HG02973 (cell line): ENCODE measurements at regions not wholly inside any gene's neighbourhood (a gene's known extent, or its start where the extent isn't known, plus 50 kb on each side); places are given as distances from the start of the nearest gene placed in this dataset.
"Not testable (repeated sequence)": the region's sequence is repeated elsewhere in the genome, so short reads cannot be mapped to it uniquely, and the experiment has no call there.

Experiments used
- ATAC-seq: cut with Tn5 transposase; IDR thresholded peaks from one replicate; pipeline ENCODE4 v1.9.1; 2021; ENCODE audit warnings: moderate library complexity; ENCODE audit not compliant: unreplicated experiment

DNA sequence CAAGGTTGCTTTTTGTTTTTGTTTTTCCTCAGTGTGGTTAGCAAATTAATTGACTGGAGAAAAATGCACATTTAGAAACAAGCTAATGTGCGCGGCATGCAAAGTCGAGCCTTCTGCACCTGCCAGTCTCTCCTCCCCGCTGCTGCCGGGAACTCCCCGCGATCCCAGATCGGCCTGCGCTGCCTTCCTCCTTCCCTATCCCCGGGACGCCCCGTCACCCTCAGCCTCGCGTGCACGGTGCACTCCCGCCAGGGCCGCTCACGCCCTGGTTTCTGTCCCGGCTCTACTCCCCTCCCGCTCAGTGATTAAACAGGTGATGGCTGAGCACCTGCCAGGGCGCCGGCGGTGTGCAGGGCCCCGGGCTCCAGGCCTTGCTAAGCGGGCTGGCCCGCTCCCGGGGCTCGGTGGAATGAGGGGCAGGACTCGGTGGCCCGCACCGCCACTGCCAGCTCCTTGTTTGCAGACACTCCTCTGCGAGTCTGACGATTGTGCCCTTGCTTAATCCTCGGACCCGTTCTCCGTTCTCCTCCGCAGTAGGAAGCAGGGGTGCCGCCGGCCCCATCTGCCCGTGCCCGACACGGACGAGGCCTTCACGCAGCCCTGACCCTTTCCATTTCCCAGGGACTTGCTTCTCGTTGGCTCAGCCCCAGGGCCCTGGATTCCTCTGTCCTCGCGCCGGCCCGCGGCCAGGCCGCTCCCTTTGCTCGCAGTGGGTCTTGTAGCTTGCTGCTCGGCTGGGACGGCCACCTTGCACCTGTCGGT lies 143.4 kb downstream of the TRIML1 start:
- no peak for ATAC-seq

DNA sequence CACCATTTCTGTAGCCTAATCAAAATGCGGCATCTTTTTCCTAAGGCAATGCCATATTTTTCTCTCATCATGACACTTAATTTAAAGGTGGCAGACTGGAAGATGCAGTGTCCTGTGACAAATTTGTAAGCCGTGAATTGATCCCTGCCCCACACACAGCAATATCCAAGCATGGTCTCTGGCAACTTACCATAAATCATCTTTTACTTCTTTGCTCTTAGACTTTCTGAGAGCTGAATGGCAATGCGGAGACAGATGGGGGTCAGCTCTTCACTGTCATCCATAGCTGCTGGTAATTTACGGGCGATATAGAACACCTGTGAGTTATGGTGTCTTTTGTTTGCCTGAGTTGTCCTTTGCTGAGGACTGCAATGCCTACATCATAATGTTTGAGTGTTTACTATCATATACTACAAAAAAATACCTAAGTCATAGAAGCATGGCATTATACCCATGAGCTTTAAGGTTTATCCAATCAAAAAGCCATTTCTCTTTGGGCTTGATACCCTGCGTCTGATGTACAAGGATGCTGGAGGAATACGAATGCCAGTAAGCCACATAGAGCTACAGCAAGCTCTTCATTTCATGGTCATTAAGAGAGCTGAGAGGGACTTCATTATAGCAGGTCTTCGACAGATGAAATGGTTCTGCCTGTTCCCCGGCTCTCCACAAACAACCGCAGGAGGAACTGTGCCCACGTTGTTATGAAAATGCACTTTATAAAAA lies 148.1 kb downstream of the TRIML1 start:
- ATAC-seq, result no peak

GRCh38 chr4:188289531-188290125 lies 150.4 kb downstream of the TRIML1 start:
- ATAC-seq, result no peak

- ATAC-seq, result no peak
Measured at GRCh38 chr4:188295899-188296298, 156.7 kb downstream of the TRIML1 start.

DNA sequence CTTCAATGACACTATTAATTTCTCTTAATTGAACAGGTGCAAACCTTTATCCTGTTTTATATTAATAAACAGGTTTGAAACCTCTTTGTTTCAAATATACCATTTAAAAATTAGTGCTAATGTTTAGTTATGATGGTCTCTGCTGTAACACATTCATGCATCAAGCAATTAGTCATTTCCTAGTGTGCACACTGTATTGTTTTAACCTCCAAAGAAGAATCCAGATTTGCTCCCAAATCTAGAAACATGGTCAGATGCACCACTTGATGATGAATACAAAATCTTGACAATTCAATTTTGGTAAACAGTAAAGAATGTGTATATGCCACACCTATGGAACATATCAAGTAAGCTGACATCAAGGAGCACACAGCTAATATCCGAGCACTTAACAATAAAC lies 157.1 kb downstream of the TRIML1 start:
- ATAC-seq, result no peak

GRCh38 chr4:188297873-188298272 lies 158.6 kb downstream of the TRIML1 start:
- no peak for ATAC-seq

GRCh38 chr4:188299161-188299560 lies 159.9 kb downstream of the TRIML1 start:
- ATAC-seq, result no peak

GRCh38 chr4:188300385-188300784 lies 161.1 kb downstream of the TRIML1 start:
- ATAC-seq, result no peak

DNA sequence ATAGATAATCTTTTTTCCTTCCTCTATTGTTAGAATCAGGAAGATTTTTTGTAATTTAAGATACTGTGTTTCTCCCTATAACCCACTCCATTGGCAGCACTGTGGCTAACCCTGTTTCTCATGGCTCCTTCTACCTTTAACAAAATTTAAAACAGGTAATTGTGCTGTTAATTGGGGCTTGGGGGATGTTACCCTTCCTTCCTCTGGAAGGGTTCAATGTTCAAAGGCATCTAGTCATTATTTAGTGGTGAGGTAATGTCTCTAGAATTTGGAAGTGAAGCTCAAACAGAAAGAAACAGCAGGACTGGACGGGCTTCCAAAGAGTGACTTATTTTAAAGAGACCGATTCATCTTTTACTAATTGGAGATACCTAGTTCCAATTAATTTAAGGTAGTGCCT lies 166.4 kb downstream of the TRIML1 start:
- no peak for ATAC-seq

GRCh38 chr4:188307591-188307990 lies 168.3 kb downstream of the TRIML1 start:
- ATAC-seq, result no peak

DNA sequence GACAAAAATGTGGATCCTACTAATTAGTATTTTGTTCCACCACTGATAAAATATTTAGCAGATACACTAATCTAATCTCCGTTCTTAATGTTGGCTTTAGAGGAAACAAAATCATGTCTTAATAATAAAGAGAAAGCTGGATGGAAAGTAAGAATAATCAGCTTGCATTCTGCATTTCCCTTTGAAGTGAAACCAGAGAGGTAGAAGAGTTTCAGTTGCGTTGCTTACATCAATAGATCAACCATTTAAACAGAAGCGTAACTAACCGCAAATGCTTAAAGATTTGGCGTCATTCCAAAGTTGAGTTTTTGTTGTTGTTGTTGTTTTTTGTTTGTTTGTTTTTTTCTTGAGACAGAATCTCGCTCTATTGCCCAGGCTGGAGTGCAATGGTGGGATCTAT lies 168.9 kb downstream of the TRIML1 start:
- no peak for ATAC-seq

- no peak for ATAC-seq
Measured at GRCh38 chr4:188316391-188316790, 177.2 kb downstream of the TRIML1 start.

DNA sequence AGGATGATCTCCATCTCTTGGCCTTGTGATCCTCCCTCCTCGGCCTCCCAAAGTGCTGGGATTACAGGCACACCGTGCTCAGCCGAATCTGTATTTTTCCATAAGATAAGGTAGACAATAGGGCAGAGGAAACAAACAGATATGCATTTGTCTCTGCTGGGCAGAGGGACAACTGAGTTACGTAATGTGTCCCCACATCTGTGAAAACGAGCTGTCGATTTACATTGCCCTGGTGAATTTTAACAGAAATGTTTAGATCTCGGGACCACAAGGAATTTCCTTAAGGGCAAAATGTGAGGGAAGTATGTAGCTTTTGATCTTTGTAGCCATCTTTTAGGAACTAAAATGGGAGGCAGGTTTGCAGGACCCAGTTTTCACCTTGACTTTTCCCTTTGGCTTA lies 189.7 kb downstream of the TRIML1 start:
- ATAC-seq, result no peak

DNA sequence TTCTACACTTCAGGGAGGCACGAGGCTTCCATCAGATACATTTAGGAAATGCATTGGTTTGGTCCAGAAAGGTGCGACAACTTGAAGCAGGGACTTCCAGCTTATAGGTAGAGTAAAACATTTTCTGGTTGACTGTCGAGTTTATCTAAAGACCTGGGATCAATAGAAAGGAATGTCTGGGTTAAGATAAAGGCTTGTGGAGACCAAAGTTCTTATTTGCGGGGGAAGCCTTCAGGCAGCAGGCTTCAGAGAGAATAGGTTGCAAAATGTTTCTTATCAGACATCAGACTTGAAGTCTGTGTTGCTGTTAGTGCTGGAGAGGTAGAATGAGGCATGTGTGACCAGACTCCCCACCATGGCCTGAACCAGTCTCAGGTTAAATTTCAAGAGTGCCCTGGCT lies 190.3 kb downstream of the TRIML1 start:
- no peak for ATAC-seq

DNA sequence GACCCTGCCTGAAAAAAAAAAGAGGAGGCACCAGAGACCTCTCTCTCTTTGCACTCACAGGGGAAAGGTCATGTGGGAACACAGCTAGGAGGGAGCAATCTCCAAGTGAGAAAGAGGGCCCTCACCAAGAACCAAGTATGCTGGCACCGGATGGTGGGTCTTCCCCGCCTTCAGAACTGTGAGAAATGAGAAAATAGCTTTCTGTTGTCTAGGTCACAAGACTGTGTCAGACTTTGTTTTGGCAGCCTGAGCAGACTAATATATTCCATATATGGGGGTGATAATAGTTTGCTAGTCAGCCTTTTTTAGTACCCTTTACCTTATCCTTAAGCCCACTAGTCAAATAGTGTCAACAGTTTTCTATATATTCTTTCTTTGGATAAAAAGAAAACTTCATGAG lies 193.0 kb downstream of the TRIML1 start:
- no peak for ATAC-seq

DNA sequence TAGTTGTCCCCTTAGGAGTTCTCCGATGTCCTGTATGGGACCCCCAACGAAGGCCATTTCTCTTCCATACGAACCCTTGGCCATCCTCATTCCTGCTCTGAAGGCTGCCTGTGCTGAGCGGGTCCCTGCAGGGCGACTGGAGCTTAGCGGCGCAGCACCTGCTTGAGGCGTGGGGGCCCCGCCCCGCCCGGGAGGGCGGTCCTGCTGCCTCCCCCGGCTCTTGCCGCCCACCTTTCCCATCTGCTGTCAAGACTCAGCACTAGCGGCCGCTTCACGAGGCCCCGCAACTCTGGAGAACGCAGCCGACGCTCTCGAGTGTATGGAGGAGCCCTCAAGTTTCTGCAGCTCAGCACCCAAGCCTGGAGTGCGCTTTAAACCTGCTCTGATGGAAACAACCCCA lies 197.7 kb downstream of the TRIML1 start:
- no peak for ATAC-seq

DNA sequence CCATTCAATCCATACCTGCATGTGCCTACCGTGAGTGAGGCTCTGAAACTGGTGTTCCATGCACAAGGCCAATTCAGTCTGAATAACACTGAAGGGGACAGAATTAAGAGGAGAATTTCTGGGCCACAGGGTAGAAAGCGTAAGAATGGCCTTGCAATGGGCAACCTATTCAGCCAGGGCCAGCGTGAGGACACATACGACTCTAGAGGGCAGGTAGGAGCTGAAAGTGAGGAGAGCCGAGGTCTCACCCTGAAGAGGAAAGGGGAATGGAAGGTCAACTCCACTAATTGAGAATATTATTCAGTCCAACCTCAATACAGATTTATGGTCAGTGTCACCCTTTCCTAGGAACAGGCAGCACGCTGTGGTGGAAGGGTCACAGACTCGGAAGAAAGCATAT lies 202.2 kb downstream of the TRIML1 start:
- no peak for ATAC-seq

- ATAC-seq, result no peak
Measured at GRCh38 chr4:188346171-188346809, 207.0 kb downstream of the TRIML1 start.

GRCh38 chr4:188347339-188347738 lies 208.1 kb downstream of the TRIML1 start:
- no peak for ATAC-seq

- not testable (repeated sequence) for ATAC-seq
Measured at GRCh38 chr4:188349569-188349968, 210.3 kb downstream of the TRIML1 start.

DNA sequence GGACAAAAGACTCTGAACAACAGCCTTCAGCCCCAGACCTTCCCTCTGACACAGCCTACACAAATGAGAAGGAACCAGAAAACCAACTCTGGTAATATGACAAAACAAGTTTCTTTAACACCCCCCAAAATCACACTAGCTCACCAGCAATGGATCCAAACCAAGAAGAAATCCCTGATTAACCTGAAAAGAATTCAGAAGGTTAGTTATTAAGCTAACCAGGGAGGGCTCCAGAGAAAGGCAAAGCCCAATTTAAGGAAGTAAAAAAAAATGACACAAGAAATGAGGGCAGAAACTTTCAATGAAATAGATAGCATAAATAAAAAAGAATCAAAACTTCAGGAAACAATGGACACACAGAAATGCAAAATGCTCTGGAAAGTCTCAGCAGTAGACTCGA lies 224.0 kb downstream of the TRIML1 start:
- no peak for ATAC-seq

GRCh38 chr4:188370777-188371176 lies 231.5 kb downstream of the TRIML1 start:
- ATAC-seq, result no peak
